HK-2 (cell line): ENCODE measurements at regions not wholly inside any gene's neighbourhood (a gene's known extent, or its start where the extent isn't known, plus 50 kb on each side); places are given as distances from the start of the nearest gene placed in this dataset.
"Not testable (repeated sequence)": the region's sequence is repeated elsewhere in the genome, so short reads cannot be mapped to it uniquely, and the experiment has no call there.

Experiments used
- DNase-seq: peaks from one replicate; pipeline ENCODE4 v3.0.0-alpha.2; 2018; ENCODE audit not compliant: unreplicated experiment

- not testable (repeated sequence) for DNase-seq
Measured at GRCh38 chr4:3589946-3590924, 58.0 kb upstream of the LRPAP1 start.

DNA sequence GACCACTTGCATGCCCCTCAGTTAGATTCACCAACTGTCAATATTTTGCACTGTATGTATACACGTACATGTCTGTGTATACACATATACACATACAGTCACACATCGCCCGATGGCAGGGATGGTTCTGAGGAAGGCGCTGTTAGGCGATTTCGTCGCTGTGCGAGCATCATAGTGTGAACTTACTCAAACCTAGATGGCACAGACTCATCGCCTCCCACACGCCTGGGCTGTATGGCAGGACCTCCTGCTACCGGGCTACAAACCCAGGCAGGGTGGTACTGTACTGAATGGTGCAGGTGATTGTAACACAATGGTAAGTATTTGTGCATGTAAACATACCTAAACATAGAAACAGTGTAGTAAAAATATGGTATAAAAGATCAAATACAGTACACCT lies 57.2 kb upstream of the LRPAP1 start:
- DNase-seq, result not testable (repeated sequence)

GRCh38 chr4:3588517-3589194 lies 56.4 kb upstream of the LRPAP1 start:
- DNase-seq, result not testable (repeated sequence)

DNA sequence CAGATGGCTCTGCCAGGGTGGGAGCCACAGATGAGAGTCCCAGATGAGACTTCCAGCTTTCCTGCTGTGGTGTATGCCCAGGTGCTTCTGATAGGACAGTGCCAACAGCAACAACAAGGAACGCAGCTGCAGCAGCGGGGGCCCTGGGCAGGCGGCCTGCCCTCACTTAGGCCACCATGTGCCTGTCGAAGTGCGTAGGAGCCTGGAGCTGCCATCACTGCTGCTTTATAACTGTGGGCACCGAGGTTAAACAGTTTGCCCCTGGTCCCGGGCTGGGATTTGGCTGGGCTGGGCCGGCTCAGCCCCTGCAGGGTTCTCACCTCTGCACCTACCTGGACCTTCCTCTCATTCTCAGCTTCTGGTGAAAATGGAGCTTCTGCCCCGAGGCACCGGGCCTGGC lies 54.4 kb upstream of the LRPAP1 start:
- DNase-seq, result not testable (repeated sequence)

GRCh38 chr4:3585567-3585966 lies 53.3 kb upstream of the LRPAP1 start:
- DNase-seq, result not testable (repeated sequence)

DNA sequence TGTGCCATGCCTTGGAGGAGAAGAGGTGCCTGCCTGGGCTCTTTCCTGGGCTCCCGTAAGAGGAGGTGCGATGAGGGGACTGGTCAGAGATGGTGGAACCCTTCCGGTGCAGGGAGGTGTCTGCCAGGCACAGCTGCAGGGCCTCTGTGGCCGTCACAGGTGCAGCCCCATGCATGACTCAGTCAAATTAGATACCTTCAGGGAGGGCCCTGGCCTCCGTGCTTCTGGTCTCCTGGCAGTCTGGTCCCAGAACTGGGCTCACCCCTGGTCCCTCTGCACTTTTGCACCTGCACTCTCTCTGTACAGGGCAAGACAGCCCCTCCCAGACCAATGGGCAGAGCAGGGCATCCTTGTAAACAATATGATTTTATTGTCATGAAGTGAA lies 49.9 kb upstream of the LRPAP1 start:
- DNase-seq, result no peak
